H9 (cell line): ENCODE measurements at regions not wholly inside any gene's neighbourhood (a gene's known extent, or its start where the extent isn't known, plus 50 kb on each side); places are given as distances from the start of the nearest gene placed in this dataset.
A peak's percentile ranks its signal among the peaks of the same experiment; 100 is the strongest.

Source experiments
- DNase-seq: peaks from one replicate; pipeline ENCODE4 v3.0.0-alpha.2; 2017
- H2AFZ ChIP-seq: one replicate; pipeline ENCODE4 v1.6.1; 2013; ENCODE audit warnings: mild to moderate bottlenecking, low read length, control low read depth, moderate library complexity
- H2AK5ac ChIP-seq: 2 replicates; pipeline ENCODE4 v1.6.1; 2013; ENCODE audit warnings: low read length, control low read depth, mixed read lengths; ENCODE audit not compliant: insufficient read length
- H2BK120ac ChIP-seq: one replicate; pipeline ENCODE4 v1.6.1; 2013; ENCODE audit warnings: low read depth, mild to moderate bottlenecking, low read length, control low read depth, inconsistent platforms; ENCODE audit not compliant: poor library complexity, severe bottlenecking
- H2BK12ac ChIP-seq: 2 replicates; pipeline ENCODE4 v1.6.1; 2013; ENCODE audit warnings: low read length, control low read depth, mixed read lengths, low read depth; ENCODE audit not compliant: insufficient read length
- H2BK15ac ChIP-seq: 2 replicates; pipeline ENCODE4 v1.6.1; 2013; ENCODE audit warnings: low read depth, low read length, control low read depth
- H2BK20ac ChIP-seq: one replicate; pipeline ENCODE4 v1.6.1; 2013; ENCODE audit warnings: low read depth, mild to moderate bottlenecking, low read length, control low read depth, inconsistent platforms; ENCODE audit not compliant: poor library complexity, severe bottlenecking
- H2BK5ac ChIP-seq: 2 replicates; pipeline ENCODE4 v1.6.1; 2013; ENCODE audit warnings: low read length, control low read depth, mixed read lengths; ENCODE audit not compliant: insufficient read length
- H3K14ac ChIP-seq: 2 replicates; pipeline ENCODE4 v1.6.1; 2013; ENCODE audit warnings: low read length, control low read depth; ENCODE audit not compliant: insufficient read depth
- H3K18ac ChIP-seq: 2 replicates; pipeline ENCODE4 v1.6.1; 2013; ENCODE audit warnings: low read depth, mild to moderate bottlenecking, mixed read lengths, low read length, control low read depth; ENCODE audit not compliant: insufficient read length
- H3K23ac ChIP-seq: 2 replicates; pipeline ENCODE4 v1.6.1; 2013; ENCODE audit warnings: low read length, control low read depth, mixed read lengths, low read depth; ENCODE audit not compliant: insufficient read length
- H3K23me2 ChIP-seq: 2 replicates; pipeline ENCODE4 v1.6.1; 2013; ENCODE audit warnings: low read depth, mild to moderate bottlenecking, mixed read lengths, low read length, control low read depth; ENCODE audit not compliant: insufficient read length, poor library complexity, severe bottlenecking
- H3K27ac ChIP-seq: 2 replicates; pipeline ENCODE4 v1.5.1; 2013; ENCODE audit warnings: low read length, control low read depth, mixed read lengths, low read depth; ENCODE audit not compliant: insufficient read length
- H3K27me3 ChIP-seq: 2 replicates; pipeline ENCODE4 v1.6.1; 2013; ENCODE audit warnings: low read length, control low read depth, inconsistent platforms; ENCODE audit not compliant: insufficient read depth
- H3K4ac ChIP-seq: 2 replicates; pipeline ENCODE4 v1.6.1; 2013; ENCODE audit warnings: low read depth, mild to moderate bottlenecking, control low read depth, inconsistent platforms, low read length, moderate library complexity
- H3K4me1 ChIP-seq: 2 replicates; pipeline ENCODE4 v1.6.1; 2013; ENCODE audit warnings: low read length, control low read depth, inconsistent platforms; ENCODE audit not compliant: insufficient read depth
- H3K4me2 ChIP-seq: 2 replicates; pipeline ENCODE4 v1.6.1; 2013; ENCODE audit warnings: low read length, control low read depth, mixed read lengths; ENCODE audit not compliant: insufficient read length, insufficient read depth
- H3K56ac ChIP-seq: 2 replicates; pipeline ENCODE4 v1.6.1; 2013; ENCODE audit warnings: low read depth, mild to moderate bottlenecking, mixed read lengths, low read length, control low read depth; ENCODE audit not compliant: insufficient read length
- H3K79me1 ChIP-seq: 2 replicates; pipeline ENCODE4 v1.6.1; 2013; ENCODE audit warnings: low read depth, mild to moderate bottlenecking, moderate library complexity, low read length, control low read depth, inconsistent platforms; ENCODE audit not compliant: insufficient read depth, poor library complexity, severe bottlenecking
- H3K79me2 ChIP-seq: 2 replicates; pipeline ENCODE4 v1.6.1; 2013; ENCODE audit warnings: low read length, control low read depth, inconsistent platforms; ENCODE audit not compliant: insufficient read depth
- H3K9ac ChIP-seq: 2 replicates; pipeline ENCODE4 v1.6.1; 2013; ENCODE audit warnings: low read length, control low read depth, mixed read lengths; ENCODE audit not compliant: insufficient read length; ENCODE audit errors: extremely low read depth
- H3K9me3 ChIP-seq: one replicate; pipeline ENCODE4 v1.6.1; 2013; ENCODE audit warnings: low read depth, low read length, inconsistent platforms; ENCODE audit not compliant: control insufficient read depth
- H3T11ph ChIP-seq: one replicate; pipeline ENCODE4 v1.6.1; 2013; ENCODE audit warnings: mild to moderate bottlenecking, low read length, control low read depth, inconsistent platforms
- H4K20me1 ChIP-seq: one replicate; pipeline ENCODE4 v1.6.1; 2013; ENCODE audit not compliant: control insufficient read depth, insufficient read length, insufficient read depth
- H4K5ac ChIP-seq: 2 replicates; pipeline ENCODE4 v1.6.1; 2013; ENCODE audit warnings: low read depth, mild to moderate bottlenecking, mixed read lengths, low read length, control low read depth; ENCODE audit not compliant: insufficient read length
- H4K8ac ChIP-seq: replicated peaks from 2 replicates; pipeline ENCODE4 v1.6.1; 2013; ENCODE audit warnings: low read length, control low read depth, mixed read lengths, low read depth; ENCODE audit not compliant: insufficient read length
- H4K91ac ChIP-seq: 2 replicates; pipeline ENCODE4 v1.6.1; 2013; ENCODE audit warnings: low read depth, mild to moderate bottlenecking, moderate library complexity, mixed read lengths, low read length, control low read depth; ENCODE audit not compliant: insufficient read length
- H3K27ac Mint-ChIP-seq, 3 experiments: 2 replicates in 2 of 3; 3 replicates in 1 of 3; pipeline ENCODE4 v1.8.0; 2020 to 2021; ENCODE audit warnings: mixed read lengths in 3 of 3, mild to moderate bottlenecking in 1 of 3, moderate library complexity in 1 of 3
- H3K27me3 Mint-ChIP-seq: 2 replicates; pipeline ENCODE4 v1.8.0; 2021; ENCODE audit warnings: low read depth, mild to moderate bottlenecking, moderate library complexity, mixed read lengths
- H3K36me3 Mint-ChIP-seq, 3 experiments: 2 replicates in 2 of 3; 3 replicates in 1 of 3; pipeline ENCODE4 v1.8.0; 2020 to 2021; ENCODE audit warnings: low read depth in 3 of 3, mixed read lengths in 3 of 3; ENCODE audit not compliant: insufficient read depth in 1 of 3
- H3K4me1 Mint-ChIP-seq, 2 experiments: 2 replicates each; pipeline ENCODE4 v1.8.0; 2020; ENCODE audit warnings: mixed read lengths in 2 of 2
- H3K4me3 Mint-ChIP-seq, 2 experiments: 2 replicates in 1 of 2; 3 replicates in 1 of 2; pipeline ENCODE4 v1.8.0; 2020 to 2021; ENCODE audit warnings: mild to moderate bottlenecking in 2 of 2, mixed read lengths in 2 of 2, moderate library complexity in 1 of 2
- H3K9me3 Mint-ChIP-seq, 2 experiments: 2 replicates in 1 of 2; 3 replicates in 1 of 2; pipeline ENCODE4 v1.8.0; 2020; ENCODE audit warnings: mild to moderate bottlenecking in 2 of 2, mixed read lengths in 2 of 2, moderate library complexity in 1 of 2
- WGBS: extraction: QIAGEN DNeasy Blood & Tissue Kit; methylation state at CpG from one replicate; pipeline ENCODE4 v1.1.7; 2013; ENCODE audit warnings: missing lambda C conversion rate, low lambda C conversion rate, mixed read lengths; ENCODE audit not compliant: insufficient read length; ENCODE audit errors: extremely low coverage; 5-methylcytosine and 5-hydroxymethylcytosine counted together
- TF ChIP-seq, protein P1 (sequence below): fragments of 200-600 bp; sonication (generic); conservative IDR thresholded peaks from 3 replicates; pipeline ENCODE4 v1.8.0; 2021; ENCODE audit warnings: antibody characterized with exemption, mild to moderate bottlenecking

DNA sequence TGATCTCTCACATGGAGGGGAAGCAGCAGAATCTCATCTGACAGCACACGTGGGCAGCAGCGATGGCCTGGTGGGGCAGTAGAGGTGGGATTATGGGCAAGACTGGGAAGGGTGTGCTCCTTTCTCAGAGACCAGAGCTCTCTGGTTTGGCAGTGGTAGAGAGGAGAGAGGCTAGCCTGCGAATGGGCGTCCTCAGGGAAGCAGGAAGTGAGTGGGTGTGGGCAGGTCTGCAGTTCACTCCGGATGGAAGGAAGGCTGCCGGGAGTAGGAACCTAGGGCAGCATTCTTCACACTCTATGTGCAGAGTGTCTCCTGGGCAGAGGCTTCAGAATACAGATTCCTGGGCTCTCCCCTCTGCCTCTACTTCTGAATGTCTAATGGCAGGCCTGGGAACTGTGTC lies 162.8 kb upstream of the BMPER start:
- Histone ChIP-seq H3K27me3 (no peaks in the 10 kb centered on the region), H3K18ac (no peak overlapping the region), H3K23ac (no peak overlapping the region), H4K20me1 (no peaks in the 10 kb centered on the region), H2BK5ac (no peak overlapping the region), H3K9me3 (no peaks in the 10 kb centered on the region), H3T11ph (no peak overlapping the region), H4K8ac (no peak overlapping the region), H3K14ac (no peak overlapping the region), H3K4me1 (peaks cover 8% of the 10 kb centered on the region), H3K9ac (no peak overlapping the region), H2AK5ac (no peak overlapping the region), H2BK15ac (no peak overlapping the region), H2AFZ (no peak overlapping the region), H3K79me2 (no peaks in the 10 kb centered on the region), H4K91ac (no peak overlapping the region), H4K5ac (no peak overlapping the region), H3K56ac (no peak overlapping the region), H2BK20ac (no peak overlapping the region), H3K27ac (no peak overlapping the region), H3K23me2 (peaks cover 4% of the 10 kb centered on the region), H3K4ac (no peak overlapping the region), H3K4me2 (no peak overlapping the region), H2BK120ac (no peak overlapping the region), H3K79me1 (no peaks in the 10 kb centered on the region), H2BK12ac (no peak overlapping the region)
- no peak overlapping the region for H3K4me3 Mint-ChIP-seq
- H3K27me3 Mint-ChIP-seq: peaks cover 2% of the 10 kb centered on the region
- no peaks in the 10 kb centered on the region for H3K9me3 Mint-ChIP-seq
- TF ChIP-seq, protein P1, sequence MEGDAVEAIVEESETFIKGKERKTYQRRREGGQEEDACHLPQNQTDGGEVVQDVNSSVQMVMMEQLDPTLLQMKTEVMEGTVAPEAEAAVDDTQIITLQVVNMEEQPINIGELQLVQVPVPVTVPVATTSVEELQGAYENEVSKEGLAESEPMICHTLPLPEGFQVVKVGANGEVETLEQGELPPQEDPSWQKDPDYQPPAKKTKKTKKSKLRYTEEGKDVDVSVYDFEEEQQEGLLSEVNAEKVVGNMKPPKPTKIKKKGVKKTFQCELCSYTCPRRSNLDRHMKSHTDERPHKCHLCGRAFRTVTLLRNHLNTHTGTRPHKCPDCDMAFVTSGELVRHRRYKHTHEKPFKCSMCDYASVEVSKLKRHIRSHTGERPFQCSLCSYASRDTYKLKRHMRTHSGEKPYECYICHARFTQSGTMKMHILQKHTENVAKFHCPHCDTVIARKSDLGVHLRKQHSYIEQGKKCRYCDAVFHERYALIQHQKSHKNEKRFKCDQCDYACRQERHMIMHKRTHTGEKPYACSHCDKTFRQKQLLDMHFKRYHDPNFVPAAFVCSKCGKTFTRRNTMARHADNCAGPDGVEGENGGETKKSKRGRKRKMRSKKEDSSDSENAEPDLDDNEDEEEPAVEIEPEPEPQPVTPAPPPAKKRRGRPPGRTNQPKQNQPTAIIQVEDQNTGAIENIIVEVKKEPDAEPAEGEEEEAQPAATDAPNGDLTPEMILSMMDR: no peak
- no peaks in the 10 kb centered on the region for H3K36me3 Mint-ChIP-seq
- peaks cover 2 to 6% of the 10 kb centered on the region in 2 experiments; a peak in 3 of 4 replicates for H3K4me1 Mint-ChIP-seq
- no CpG with 5 or more reads among the region's 6 CpGs for WGBS
- peak overlapping the region in 1 of 3 experiments; percentile 91; a peak in 1 of 7 replicates for H3K27ac Mint-ChIP-seq
- DNase-seq: no peak
